Esophagus squamous epithelium (tissue), 5 donors: ENCODE measurements at regions not wholly inside any gene's neighbourhood (a gene's known extent, or its start where the extent isn't known, plus 50 kb on each side); places are given as distances from the start of the nearest gene placed in this dataset.

Experiments used
- DNase-seq: peaks from one replicate; lab custom pipeline; 2025; lab: John Stamatoyannopoulos, UW
- H3K27ac ChIP-seq, 4 donors: fragments of 200-600 bp; sonication (generic); one replicate each; pipeline ENCODE4 v1.5.1; 2016 to 2019; ENCODE audit warnings: mild to moderate bottlenecking in 1 of 4
- H3K27me3 ChIP-seq, 4 donors: fragments of 200-600 bp; sonication (generic); 1 replicate in 3 of 4; 2 replicates in 1 of 4; pipeline versions ENCODE4 v1.5.1 to v1.6.0; 2017 to 2021; ENCODE audit warnings: antibody characterized with exemption in 1 of 4
- H3K36me3 ChIP-seq, 3 donors: fragments of 200-600 bp; sonication (generic); one replicate each; pipeline ENCODE4 v1.5.1; 2016 to 2019
- H3K4me1 ChIP-seq, 3 donors: fragments of 200-600 bp; sonication (generic); one replicate each; pipeline ENCODE4 v1.5.1; 2017 to 2019
- H3K4me3 ChIP-seq, 4 donors: fragments of 200-600 bp; sonication (generic); 1 replicate in 3 of 4; 2 replicates in 1 of 4; pipeline ENCODE4 v1.5.1; 2016 to 2019; ENCODE audit warnings: mild to moderate bottlenecking in 2 of 4, moderate library complexity in 1 of 4
- H3K9me3 ChIP-seq, 3 donors: fragments of 200-600 bp; sonication (generic); one replicate each; pipeline ENCODE4 v1.5.1; 2016 to 2019
- CTCF ChIP-seq, 6 experiments: fragments of 450-650 bp in 4 of 6; fragments of 200-600 bp in 2 of 6; sonication (generic) in 2 of 6; IDR thresholded peaks; one replicate each; pipeline ENCODE4 v1.5.1; 2016 to 2019; ENCODE audit warnings: antibody characterized with exemption in 6 of 6, mild to moderate bottlenecking in 4 of 6, moderate library complexity in 4 of 6
- POLR2A ChIP-seq, 4 donors: fragments of 450-650 bp; IDR thresholded peaks; one replicate each; pipeline ENCODE4 v1.6.1; 2017; ENCODE audit warnings: antibody characterized with exemption in 4 of 4, mild to moderate bottlenecking in 4 of 4, moderate library complexity in 3 of 4
- WGBS, 2 donors: methylation state at CpG; one replicate each; pipeline ENCODE4 v1.1.5; 2018; 5-methylcytosine and 5-hydroxymethylcytosine counted together
- intact Hi-C: fragments of 100-400 bp; cut with DNase I; formaldehyde crosslinking; loops from one replicate; pipeline ENCODE4 v1.15.0; 2022
- donor health status: DM: yes; HTN: yes; CAD: no.

- TF ChIP-seq POLR2A (IDR thresholded peaks at IDR 0.05) = no peak
- TF ChIP-seq CTCF (IDR thresholded peaks at IDR 0.05) = no peak
- DNase-seq = no peak
- no peak overlapping the region for H3K27ac ChIP-seq
Measured at GRCh38 chr13:86572115-86572514, 772.9 kb upstream of the SLITRK6 start.

GRCh38 chr13:86579662-86580061, 780.4 kb upstream of the SLITRK6 start:
- WGBS, 2 donors = 66 to 76% methylated on average over 3 of the region's 3 CpGs
- intact Hi-C loops = no loop called here

More at GRCh38 chr13:86572115-86572514, 772.9 kb upstream of the SLITRK6 start:
- Histone ChIP-seq H3K27me3 (no peaks in the 10 kb centered on the region), H3K4me1 (no peaks in the 10 kb centered on the region), H3K36me3 (no peaks in the 10 kb centered on the region), H3K9me3 (no peaks in the 10 kb centered on the region), H3K4me3 (no peak overlapping the region)
- intact Hi-C loops = no loop called here
- 19 to 32% methylated on average over 2 of the region's 2 CpGs for WGBS, 2 donors

DNA sequence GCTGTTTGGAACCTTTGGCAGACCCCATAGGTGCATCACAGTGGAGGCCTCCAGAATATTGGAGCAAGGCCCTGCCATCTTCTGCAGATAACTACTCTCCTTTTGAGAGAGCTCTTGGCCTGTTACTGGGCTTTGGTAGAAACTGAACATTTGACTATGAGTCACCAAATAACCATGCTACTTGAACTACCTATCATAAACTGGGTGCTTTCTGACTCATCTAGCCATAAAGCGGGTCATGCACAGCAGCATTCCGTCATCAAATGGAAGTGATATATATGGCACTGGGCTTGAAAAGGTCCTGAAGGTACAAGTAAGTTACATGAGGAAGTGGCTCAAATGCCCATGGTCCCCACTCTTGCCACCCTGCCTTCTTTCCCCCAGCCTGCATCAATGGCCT, 782.5 kb upstream of the SLITRK6 start:
- TF ChIP-seq CTCF (IDR thresholded peaks at IDR 0.05) = no peak
- no peak for TF ChIP-seq POLR2A (IDR thresholded peaks at IDR 0.05)
- no peak overlapping the region for H3K27ac ChIP-seq
- DNase-seq = no peak
- peaks cover 0 to 19% (median 0%) of the 10 kb centered on the region in 3 donors for H3K9me3 ChIP-seq
- no peaks in the 10 kb centered on the region for H3K27me3 ChIP-seq
- H3K36me3 ChIP-seq = no peaks in the 10 kb centered on the region
- H3K4me3 ChIP-seq = no peak overlapping the region
- WGBS, 2 donors = 100% methylated on average over 2 of the region's 2 CpGs; no CpG with 5 or more reads in 1 of the 2 donors
- intact Hi-C loops = no loop called here
- no peaks in the 10 kb centered on the region for H3K4me1 ChIP-seq

More at GRCh38 chr13:86579662-86580061, 780.4 kb upstream of the SLITRK6 start:
- Histone ChIP-seq H3K9me3 (peaks cover 0 to 13% (median 0%) of the 10 kb centered on the region in 3 donors), H3K27me3 (no peaks in the 10 kb centered on the region), H3K4me3 (no peak overlapping the region), H3K36me3 (no peaks in the 10 kb centered on the region), H3K4me1 (no peaks in the 10 kb centered on the region), H3K27ac (no peak overlapping the region)
- no peak for DNase-seq
- TF ChIP-seq CTCF (IDR thresholded peaks at IDR 0.05) (no peak), POLR2A (IDR thresholded peaks at IDR 0.05) (no peak)

DNA sequence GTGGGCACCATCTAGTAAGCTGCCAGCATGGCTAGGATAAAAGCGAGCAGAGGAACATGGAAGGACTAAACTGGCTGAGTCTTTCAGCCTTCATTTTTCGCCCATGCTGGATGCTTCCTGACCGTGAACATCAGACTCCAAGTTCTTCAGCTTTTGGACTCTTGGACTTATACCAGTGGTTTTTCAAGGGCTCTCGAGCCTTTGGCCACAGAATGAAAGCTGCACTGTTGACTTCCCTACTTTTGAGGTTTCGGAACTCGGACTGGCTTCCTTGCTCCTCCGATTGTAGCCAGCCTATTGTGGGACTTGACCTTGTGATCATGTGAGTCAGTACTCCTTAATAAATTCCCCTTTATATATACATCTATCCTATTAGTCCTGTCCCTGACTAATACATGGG, 785.1 kb upstream of the SLITRK6 start:
- TF ChIP-seq CTCF (IDR thresholded peaks at IDR 0.05) (no peak), POLR2A (IDR thresholded peaks at IDR 0.05) (no peak)
- H3K4me1 ChIP-seq = no peaks in the 10 kb centered on the region

GRCh38 chr13:86585835-86586234, 786.6 kb upstream of the SLITRK6 start:
- intact Hi-C loops = no loop called here
- TF ChIP-seq POLR2A (IDR thresholded peaks at IDR 0.05) (no peak), CTCF (IDR thresholded peaks at IDR 0.05) (no peak)
- no peaks in the 10 kb centered on the region for H3K4me1 ChIP-seq
- peaks cover 0 to 17% (median 0%) of the 10 kb centered on the region in 3 donors for H3K9me3 ChIP-seq
- 49 to 63% methylated on average over 2 of the region's 2 CpGs for WGBS, 2 donors
- H3K27ac ChIP-seq = no peak overlapping the region
- no peaks in the 10 kb centered on the region for H3K27me3 ChIP-seq
- H3K36me3 ChIP-seq = no peaks in the 10 kb centered on the region
- DNase-seq = no peak
- H3K4me3 ChIP-seq = no peak overlapping the region

More for the DNA sequence above, 785.1 kb upstream of the SLITRK6 start:
- Histone ChIP-seq H3K27ac (no peak overlapping the region), H3K27me3 (no peaks in the 10 kb centered on the region), H3K4me3 (no peak overlapping the region), H3K9me3 (peaks cover 0 to 20% (median 0%) of the 10 kb centered on the region in 3 donors), H3K36me3 (no peaks in the 10 kb centered on the region)
- intact Hi-C loops = no loop called here
- no peak for DNase-seq
- WGBS, 2 donors = 70 to 82% methylated on average over 6 to 7 of the region's 7 CpGs
